ENCODE measurements at regions not wholly inside any gene's neighbourhood (a gene's known extent, or its start where the extent isn't known, plus 50 kb on each side); places are given as distances from the start of the nearest gene placed in this dataset.

DNA sequence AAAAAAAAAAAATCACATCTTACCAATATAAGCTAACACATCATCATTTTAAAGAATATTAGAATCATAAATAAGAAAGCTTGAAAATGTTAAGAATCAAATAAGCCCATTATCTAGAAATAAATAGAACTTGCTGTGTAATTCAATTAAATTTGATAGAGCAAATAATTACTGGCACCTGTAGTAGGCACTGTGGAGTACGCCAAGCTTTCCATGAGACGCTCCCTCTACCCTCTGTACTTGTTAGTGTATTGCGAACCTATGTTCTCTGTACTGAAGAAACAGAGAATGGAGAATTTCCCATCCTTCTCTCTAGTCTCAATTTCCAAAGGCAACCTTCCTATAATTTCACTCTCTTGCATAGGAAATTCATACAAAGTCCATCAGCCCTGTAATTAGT, 61.7 kb upstream of the HAND2 start:
- TF ChIP-seq EZH2phosphoT487 (IDR thresholded peaks at IDR 0.05; ENCODE audit: insufficient read depth, low read depth) = no peak
- TF ChIP-seq EZH2 (IDR thresholded peaks at IDR 0.05; ENCODE audit: insufficient read depth, poor library complexity, severe bottlenecking) = no peak
- no peak for DNase-seq
- Histone ChIP-seq H3K36me3 (ENCODE audit: low read depth) (no peaks in the 10 kb centered on the region), H3K9ac (no peak overlapping the region), H3K4me3 (no peak overlapping the region), H3K27me3 (replicated peaks; ENCODE audit: insufficient read depth) (no peaks in the 10 kb centered on the region), H3K9me3 (ENCODE audit: low read depth) (no peaks in the 10 kb centered on the region), H3K79me2 (ENCODE audit: insufficient read depth) (no peaks in the 10 kb centered on the region), H3K4me2 (ENCODE audit: unreplicated experiment) (no peak overlapping the region), H3K4me1 (ENCODE audit: insufficient read depth) (no peaks in the 10 kb centered on the region), H3F3A (ENCODE audit: insufficient read depth) (no peaks in the 10 kb centered on the region), H2AFZ (no peak overlapping the region), H4K20me1 (ENCODE audit: insufficient read depth) (no peaks in the 10 kb centered on the region), H3K27ac (no peak overlapping the region), H3K9me2 (ENCODE audit: insufficient read depth) (no peaks in the 10 kb centered on the region)
- WGBS, 2 experiments (ENCODE audit: low coverage in 1 of 2, low lambda C conversion rate in 2 of 2, missing lambda C conversion rate in 2 of 2) = 96 to 98% methylated on average over 3 of the region's 3 CpGs
- in situ Hi-C loops (cut with MboI) = no loop called here

DNA sequence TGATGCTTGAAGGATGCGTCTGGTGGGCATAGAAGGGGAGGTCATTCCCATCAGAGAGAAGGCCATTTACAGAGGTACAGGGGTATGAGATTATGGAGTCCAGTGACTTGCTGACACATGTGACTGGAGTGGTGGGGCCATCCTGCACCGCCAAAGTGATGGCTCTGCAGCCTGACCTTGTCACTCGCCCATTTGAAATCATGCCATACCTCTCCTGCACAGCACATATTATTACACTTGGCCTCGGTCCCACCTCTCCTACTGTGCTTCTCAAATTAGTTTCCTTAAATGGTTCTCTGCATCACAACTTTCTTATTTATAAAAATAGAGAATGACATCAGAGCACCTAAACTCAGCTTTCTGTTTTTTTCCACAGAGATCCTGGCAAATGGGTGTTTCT, 60.7 kb upstream of the HAND2 start:
- Histone ChIP-seq H3K27ac (no peak overlapping the region), H2AFZ (no peak overlapping the region), H3K9me3 (ENCODE audit: low read depth) (no peaks in the 10 kb centered on the region), H3K4me1 (ENCODE audit: insufficient read depth) (no peaks in the 10 kb centered on the region), H3K9ac (no peak overlapping the region), H3K27me3 (replicated peaks; ENCODE audit: insufficient read depth) (no peaks in the 10 kb centered on the region), H3F3A (ENCODE audit: insufficient read depth) (no peaks in the 10 kb centered on the region), H3K9me2 (ENCODE audit: insufficient read depth) (no peaks in the 10 kb centered on the region), H3K4me3 (no peak overlapping the region), H3K36me3 (ENCODE audit: low read depth) (no peaks in the 10 kb centered on the region), H3K4me2 (ENCODE audit: unreplicated experiment) (no peak overlapping the region), H3K79me2 (ENCODE audit: insufficient read depth) (no peaks in the 10 kb centered on the region), H4K20me1 (ENCODE audit: insufficient read depth) (no peaks in the 10 kb centered on the region)
- 64 to 72% methylated on average over 4 of the region's 4 CpGs for WGBS, 2 experiments (ENCODE audit: low coverage in 1 of 2, low lambda C conversion rate in 2 of 2, missing lambda C conversion rate in 2 of 2)
- TF ChIP-seq EZH2phosphoT487 (IDR thresholded peaks at IDR 0.05; ENCODE audit: insufficient read depth, low read depth) = no peak
- no peak for TF ChIP-seq EZH2 (IDR thresholded peaks at IDR 0.05; ENCODE audit: insufficient read depth, poor library complexity, severe bottlenecking)
- in situ Hi-C loops (cut with MboI) = no loop called here
- DNase-seq = no peak

DNA sequence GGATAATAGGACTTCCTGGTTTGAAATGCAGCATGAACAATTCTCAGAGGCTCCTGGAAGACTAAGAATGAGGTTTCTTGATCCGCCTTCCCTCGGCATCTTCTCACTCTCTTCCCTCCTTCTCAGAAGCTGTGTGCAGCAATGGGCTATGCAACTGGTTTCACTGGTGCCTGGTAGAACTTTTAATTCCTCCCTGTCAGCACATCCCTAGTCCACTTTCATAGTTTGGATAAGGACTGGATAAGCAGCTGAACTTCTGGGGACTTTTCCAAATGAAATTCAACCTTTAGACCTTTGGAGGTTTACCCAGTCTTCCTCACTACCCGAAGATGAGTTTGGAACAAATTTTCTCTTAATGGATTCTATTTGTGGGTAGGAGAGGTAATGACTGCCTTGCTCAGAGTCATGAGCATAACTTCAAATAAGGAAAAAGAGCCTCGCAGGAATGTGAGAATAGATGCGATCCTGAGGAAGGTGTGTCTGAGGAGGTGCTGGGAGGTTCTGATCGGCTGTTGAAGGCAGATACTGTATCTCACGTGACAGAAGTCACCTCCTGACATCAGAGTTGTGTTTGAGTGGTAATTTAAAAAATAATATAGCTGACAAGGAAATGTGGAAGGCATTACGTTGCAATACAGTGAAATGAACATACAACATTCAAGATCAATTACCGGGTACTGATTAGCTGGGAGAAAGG, 56.0 kb upstream of the HAND2 start:
- in situ Hi-C loops (cut with MboI) = no loop called here
- H3K4me1 ChIP-seq (ENCODE audit: insufficient read depth) = no peaks in the 10 kb centered on the region

DNA sequence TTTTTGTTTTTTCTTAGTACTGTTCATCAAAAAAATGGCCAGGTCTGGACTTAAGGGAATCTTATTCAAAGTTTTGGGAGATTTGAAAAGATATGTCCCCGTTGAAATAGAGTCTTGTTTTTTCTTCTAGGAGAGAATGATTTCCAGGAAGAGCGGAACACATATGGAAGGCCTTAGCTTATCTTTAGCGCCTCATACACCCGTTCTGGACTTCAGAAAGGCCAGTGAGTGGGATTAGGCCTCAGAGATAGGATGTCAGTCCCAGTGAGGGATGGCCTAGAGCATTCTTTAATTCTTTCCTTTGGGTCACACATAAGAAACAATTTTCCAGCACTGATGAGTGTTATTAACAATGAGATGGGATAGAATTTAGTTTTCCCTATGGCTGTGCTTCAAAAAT, 54.5 kb upstream of the HAND2 start:
- TF ChIP-seq EZH2phosphoT487 (IDR thresholded peaks at IDR 0.05; ENCODE audit: insufficient read depth, low read depth) = no peak
- TF ChIP-seq EZH2 (IDR thresholded peaks at IDR 0.05; ENCODE audit: insufficient read depth, poor library complexity, severe bottlenecking) = no peak
- Histone ChIP-seq H3K9me2 (ENCODE audit: insufficient read depth) (no peaks in the 10 kb centered on the region), H3K36me3 (ENCODE audit: low read depth) (no peaks in the 10 kb centered on the region), H3K4me2 (ENCODE audit: unreplicated experiment) (no peak overlapping the region), H3K4me1 (ENCODE audit: insufficient read depth) (no peaks in the 10 kb centered on the region), H3K27ac (no peak overlapping the region), H3K27me3 (replicated peaks; ENCODE audit: insufficient read depth) (no peaks in the 10 kb centered on the region), H4K20me1 (ENCODE audit: insufficient read depth) (no peaks in the 10 kb centered on the region), H3K9me3 (ENCODE audit: low read depth) (no peaks in the 10 kb centered on the region), H2AFZ (no peak overlapping the region), H3K9ac (no peak overlapping the region), H3F3A (ENCODE audit: insufficient read depth) (no peaks in the 10 kb centered on the region), H3K79me2 (ENCODE audit: insufficient read depth) (no peaks in the 10 kb centered on the region), H3K4me3 (no peak overlapping the region)
- 87 to 95% methylated on average over 4 of the region's 4 CpGs for WGBS, 2 experiments (ENCODE audit: low coverage in 1 of 2, low lambda C conversion rate in 2 of 2, missing lambda C conversion rate in 2 of 2)
- DNase-seq = no peak
- in situ Hi-C loops (cut with MboI) = no loop called here

More for the DNA sequence above, 56.0 kb upstream of the HAND2 start:
- Histone ChIP-seq H3K79me2 (ENCODE audit: insufficient read depth) (no peaks in the 10 kb centered on the region), H3K36me3 (ENCODE audit: low read depth) (no peaks in the 10 kb centered on the region), H4K20me1 (ENCODE audit: insufficient read depth) (no peaks in the 10 kb centered on the region), H3K4me3 (no peak overlapping the region), H3K9me2 (ENCODE audit: insufficient read depth) (no peaks in the 10 kb centered on the region), H3K9me3 (ENCODE audit: low read depth) (no peaks in the 10 kb centered on the region), H3F3A (ENCODE audit: insufficient read depth) (no peaks in the 10 kb centered on the region), H3K9ac (no peak overlapping the region), H3K27ac (no peak overlapping the region), H3K4me2 (ENCODE audit: unreplicated experiment) (no peak overlapping the region), H2AFZ (no peak overlapping the region), H3K27me3 (replicated peaks; ENCODE audit: insufficient read depth) (no peaks in the 10 kb centered on the region)
- DNase-seq = no peak
- TF ChIP-seq EZH2phosphoT487 (IDR thresholded peaks at IDR 0.05; ENCODE audit: insufficient read depth, low read depth) (no peak), EZH2 (IDR thresholded peaks at IDR 0.05; ENCODE audit: insufficient read depth, poor library complexity, severe bottlenecking) (no peak)
- 84 to 87% methylated on average over 9 of the region's 9 CpGs for WGBS, 2 experiments (ENCODE audit: low coverage in 1 of 2, low lambda C conversion rate in 2 of 2, missing lambda C conversion rate in 2 of 2)

Data from GM23248 (cell line).